Sigmoid colon (tissue), 4 donors: ENCODE measurements at regions not wholly inside any gene's neighbourhood (a gene's known extent, or its start where the extent isn't known, plus 50 kb on each side); places are given as distances from the start of the nearest gene placed in this dataset.

Experiments
- EP300 ChIP-seq, 4 donors: sonication (generic); formaldehyde crosslinking; IDR thresholded peaks; one replicate each; pipeline ENCODE4 v1.6.1; 2017; ENCODE audit warnings: antibody characterized with exemption in 4 of 4
- POLR2A ChIP-seq, 2 donors: fragments of 450-650 bp; IDR thresholded peaks; one replicate each; pipeline ENCODE4 v1.6.1; 2016; ENCODE audit warnings: antibody characterized with exemption in 2 of 2, mild to moderate bottlenecking in 2 of 2, moderate library complexity in 2 of 2
- POLR2AphosphoS5 ChIP-seq, 4 donors: sonication (generic); formaldehyde crosslinking; IDR thresholded peaks; one replicate each; pipeline ENCODE4 v1.6.1; 2017; ENCODE audit warnings: antibody characterized with exemption in 4 of 4
- TF ChIP-seq, protein P1 (sequence below), 4 experiments: fragments of 450-650 bp in 3 of 4; fragments of 200-600 bp in 1 of 4; IDR thresholded peaks; one replicate each; pipeline ENCODE4 v1.5.1; 2016 to 2019; ENCODE audit warnings: antibody characterized with exemption in 4 of 4, mild to moderate bottlenecking in 3 of 4, moderate library complexity in 2 of 4

- TF ChIP-seq POLR2A (IDR thresholded peaks at IDR 0.05), result no peak
- TF ChIP-seq, protein P1, sequence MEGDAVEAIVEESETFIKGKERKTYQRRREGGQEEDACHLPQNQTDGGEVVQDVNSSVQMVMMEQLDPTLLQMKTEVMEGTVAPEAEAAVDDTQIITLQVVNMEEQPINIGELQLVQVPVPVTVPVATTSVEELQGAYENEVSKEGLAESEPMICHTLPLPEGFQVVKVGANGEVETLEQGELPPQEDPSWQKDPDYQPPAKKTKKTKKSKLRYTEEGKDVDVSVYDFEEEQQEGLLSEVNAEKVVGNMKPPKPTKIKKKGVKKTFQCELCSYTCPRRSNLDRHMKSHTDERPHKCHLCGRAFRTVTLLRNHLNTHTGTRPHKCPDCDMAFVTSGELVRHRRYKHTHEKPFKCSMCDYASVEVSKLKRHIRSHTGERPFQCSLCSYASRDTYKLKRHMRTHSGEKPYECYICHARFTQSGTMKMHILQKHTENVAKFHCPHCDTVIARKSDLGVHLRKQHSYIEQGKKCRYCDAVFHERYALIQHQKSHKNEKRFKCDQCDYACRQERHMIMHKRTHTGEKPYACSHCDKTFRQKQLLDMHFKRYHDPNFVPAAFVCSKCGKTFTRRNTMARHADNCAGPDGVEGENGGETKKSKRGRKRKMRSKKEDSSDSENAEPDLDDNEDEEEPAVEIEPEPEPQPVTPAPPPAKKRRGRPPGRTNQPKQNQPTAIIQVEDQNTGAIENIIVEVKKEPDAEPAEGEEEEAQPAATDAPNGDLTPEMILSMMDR (IDR thresholded peaks at IDR 0.05), result no peak
- TF ChIP-seq EP300 (IDR thresholded peaks at IDR 0.05), result no peak
- no peak for TF ChIP-seq POLR2AphosphoS5 (IDR thresholded peaks at IDR 0.05)
These were observed 1951.7 kb upstream of the LRRTM1 start for GRCh38 chr2:82256288-82256687.
